Epithelial cell of esophagus (primary cell): ENCODE measurements at regions not wholly inside any gene's neighbourhood (a gene's known extent, or its start where the extent isn't known, plus 50 kb on each side); places are given as distances from the start of the nearest gene placed in this dataset.

Experiments
- DNase-seq: peaks from one replicate; pipeline ENCODE4 v3.0.0; 2010; ENCODE audit warnings: low read depth
- H3K4me3 ChIP-seq: 2 replicates; pipeline ENCODE4 v1.5.1; 2011; ENCODE audit warnings: mild to moderate bottlenecking, low read length, control low read depth
- TF ChIP-seq, protein P1 (sequence below): IDR thresholded peaks from 2 replicates; pipeline ENCODE4 v1.5.1; 2011; ENCODE audit warnings: low read depth, mild to moderate bottlenecking, low read length, control low read depth, inconsistent platforms; ENCODE audit not compliant: insufficient read depth; ENCODE audit errors: missing control alignments

DNA sequence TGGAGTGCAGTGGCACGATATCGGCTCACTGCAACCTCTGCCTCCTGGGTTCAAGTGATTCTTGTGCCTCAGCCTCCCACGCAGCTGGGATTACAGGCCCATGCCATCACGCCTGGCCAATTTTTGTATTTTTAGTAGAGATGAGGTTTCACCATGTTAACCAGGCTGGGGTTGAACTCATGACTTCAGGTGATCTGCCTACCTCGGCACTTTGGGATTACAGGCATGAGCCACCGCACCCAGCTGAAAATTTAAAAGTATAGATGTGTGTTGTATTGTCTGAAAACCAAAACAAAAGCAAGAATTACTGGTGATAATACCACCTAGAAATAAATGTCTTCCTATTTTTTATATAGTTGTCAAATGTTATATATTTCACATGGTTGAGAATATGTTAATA is 162.0 kb upstream of the DMRT1 start:
- TF ChIP-seq, protein P1, sequence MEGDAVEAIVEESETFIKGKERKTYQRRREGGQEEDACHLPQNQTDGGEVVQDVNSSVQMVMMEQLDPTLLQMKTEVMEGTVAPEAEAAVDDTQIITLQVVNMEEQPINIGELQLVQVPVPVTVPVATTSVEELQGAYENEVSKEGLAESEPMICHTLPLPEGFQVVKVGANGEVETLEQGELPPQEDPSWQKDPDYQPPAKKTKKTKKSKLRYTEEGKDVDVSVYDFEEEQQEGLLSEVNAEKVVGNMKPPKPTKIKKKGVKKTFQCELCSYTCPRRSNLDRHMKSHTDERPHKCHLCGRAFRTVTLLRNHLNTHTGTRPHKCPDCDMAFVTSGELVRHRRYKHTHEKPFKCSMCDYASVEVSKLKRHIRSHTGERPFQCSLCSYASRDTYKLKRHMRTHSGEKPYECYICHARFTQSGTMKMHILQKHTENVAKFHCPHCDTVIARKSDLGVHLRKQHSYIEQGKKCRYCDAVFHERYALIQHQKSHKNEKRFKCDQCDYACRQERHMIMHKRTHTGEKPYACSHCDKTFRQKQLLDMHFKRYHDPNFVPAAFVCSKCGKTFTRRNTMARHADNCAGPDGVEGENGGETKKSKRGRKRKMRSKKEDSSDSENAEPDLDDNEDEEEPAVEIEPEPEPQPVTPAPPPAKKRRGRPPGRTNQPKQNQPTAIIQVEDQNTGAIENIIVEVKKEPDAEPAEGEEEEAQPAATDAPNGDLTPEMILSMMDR, result no peak
- no peak for DNase-seq
- H3K4me3 ChIP-seq, result no peak overlapping the region

DNA sequence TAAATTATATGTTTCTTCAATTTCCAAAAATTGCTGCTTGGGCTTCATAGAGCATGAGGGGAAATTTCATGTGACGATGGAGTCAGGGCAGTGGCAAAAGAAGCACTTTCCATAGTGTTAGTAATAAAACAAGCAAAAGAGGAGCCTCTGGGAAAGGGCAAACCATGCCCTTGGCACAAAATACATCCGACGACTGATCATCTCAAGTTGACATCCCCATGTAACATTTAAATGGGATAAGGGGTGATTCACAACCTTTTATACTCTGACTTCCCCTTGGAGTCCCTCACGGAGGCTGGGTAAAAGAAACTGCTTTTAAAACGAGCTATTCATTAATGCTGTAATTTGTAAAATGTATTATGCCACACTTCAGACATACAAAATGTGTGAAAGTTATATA is 161.4 kb upstream of the DMRT1 start:
- peak; percentile 19 for DNase-seq
- TF ChIP-seq, protein P1, result no peak

DNA sequence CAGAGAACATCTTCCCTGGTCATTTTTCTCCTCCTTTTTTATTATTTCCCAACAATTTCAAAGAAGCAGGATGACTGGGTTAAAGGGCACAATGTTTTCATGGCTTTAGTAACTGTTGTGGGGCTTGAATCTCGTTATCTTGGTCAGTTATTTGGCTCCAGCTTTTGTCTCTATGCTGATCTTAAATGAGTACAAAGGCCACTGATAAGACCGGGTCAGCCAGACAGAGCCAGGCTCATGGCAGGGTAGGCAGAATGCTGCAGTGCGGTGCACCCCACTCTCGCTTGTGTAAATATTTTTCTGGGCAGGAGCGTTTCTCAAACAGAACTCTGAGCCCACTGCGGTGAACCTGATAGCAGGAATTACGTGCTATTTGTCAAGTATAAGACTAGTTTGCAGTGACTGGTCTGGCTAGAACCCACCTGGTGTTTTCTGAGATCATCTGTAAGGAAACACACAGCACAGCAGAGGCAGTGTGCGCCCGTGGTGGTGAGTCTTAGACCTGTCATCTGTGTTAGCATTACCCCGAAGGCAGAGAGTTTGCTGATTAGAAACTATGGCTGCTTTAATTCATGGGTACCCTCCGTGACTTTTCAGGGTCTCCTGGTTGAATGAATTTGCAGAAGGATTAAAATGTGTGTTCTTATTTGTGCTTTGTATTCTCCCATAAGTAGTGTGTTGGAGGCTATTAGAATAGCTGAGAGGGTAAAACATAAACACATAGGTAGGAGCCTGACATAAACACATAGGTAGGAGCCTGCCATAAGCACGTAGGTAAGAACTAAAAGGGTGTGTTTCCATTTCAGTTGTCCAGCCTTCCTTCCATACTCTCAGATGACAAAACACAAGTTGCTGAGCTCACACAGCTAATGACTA is 158.6 kb upstream of the DMRT1 start:
- DNase-seq, result peak; percentile 90
- TF ChIP-seq, protein P1, result peak; percentile 22
- no peak overlapping the region for H3K4me3 ChIP-seq

More for the DNA sequence above, 161.4 kb upstream of the DMRT1 start:
- H3K4me3 ChIP-seq, result no peak overlapping the region

DNA sequence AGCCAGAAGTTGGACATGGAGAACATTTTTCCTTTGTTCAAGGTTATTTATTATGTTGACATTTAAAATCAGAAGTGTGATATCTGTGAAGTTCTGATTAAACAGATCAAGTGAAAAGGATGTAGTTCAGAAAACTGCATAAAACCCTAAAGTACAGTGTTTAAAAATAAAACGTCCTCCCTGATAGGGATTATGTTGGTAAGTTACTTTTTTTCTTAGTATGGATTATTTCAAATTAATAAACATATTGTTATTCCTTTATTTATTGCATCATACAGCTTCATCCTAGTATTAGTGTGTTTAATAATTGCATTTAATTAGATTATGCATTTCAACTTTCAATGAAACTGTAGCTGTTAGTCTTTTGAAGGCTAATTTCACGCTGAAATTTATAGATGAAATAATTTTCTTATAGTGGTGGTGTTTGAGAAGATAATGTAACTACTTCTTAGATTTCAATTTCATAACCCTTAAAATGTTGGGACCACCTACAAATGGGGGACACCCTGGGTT is 157.9 kb upstream of the DMRT1 start:
- TF ChIP-seq, protein P1, result no peak
- H3K4me3 ChIP-seq, result peak overlapping the region; percentile 50
- no peak for DNase-seq

DNA sequence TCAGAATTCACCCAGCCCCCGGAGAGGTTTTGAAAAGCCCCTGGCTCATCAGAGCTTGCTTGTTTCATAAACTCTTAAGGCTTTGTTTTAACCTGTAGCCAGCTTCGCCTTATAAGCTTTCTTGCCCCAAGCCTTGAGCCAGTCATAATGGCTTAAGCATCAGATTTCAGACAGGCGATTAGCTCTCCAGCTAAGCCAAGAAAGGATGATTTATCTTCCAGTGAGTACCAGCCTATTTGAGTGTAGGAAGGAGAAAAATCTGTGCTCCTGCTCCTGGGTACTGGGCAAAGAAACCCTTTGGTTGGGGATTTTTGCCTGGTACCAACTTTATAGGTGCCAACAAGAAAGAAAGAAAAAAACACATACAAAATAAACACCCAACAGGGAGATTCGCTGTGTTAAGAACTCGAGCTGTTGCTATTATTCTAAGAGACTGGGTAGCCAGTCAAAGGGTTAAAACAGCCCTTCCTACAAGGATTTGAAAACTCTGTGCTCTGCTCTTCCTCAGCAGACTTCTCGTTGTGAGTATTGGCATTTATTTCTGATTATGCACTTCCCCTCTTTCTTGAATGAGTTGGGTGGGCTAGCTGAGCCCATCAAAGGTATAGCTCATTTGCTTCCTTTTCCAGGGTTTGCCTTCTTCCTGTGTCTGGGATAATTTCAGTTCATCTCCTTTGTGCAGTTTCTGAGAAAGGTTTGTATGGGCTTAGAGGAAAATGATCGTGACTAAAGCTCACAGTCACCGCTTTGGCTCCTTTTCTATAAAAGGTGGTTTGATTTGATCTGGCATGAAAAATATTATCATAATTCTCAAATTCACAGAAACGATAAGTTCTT is 157.2 kb upstream of the DMRT1 start:
- DNase-seq, result peak; percentile 86
- peak overlapping the region; percentile 50 for H3K4me3 ChIP-seq
- TF ChIP-seq, protein P1, result no peak

DNA sequence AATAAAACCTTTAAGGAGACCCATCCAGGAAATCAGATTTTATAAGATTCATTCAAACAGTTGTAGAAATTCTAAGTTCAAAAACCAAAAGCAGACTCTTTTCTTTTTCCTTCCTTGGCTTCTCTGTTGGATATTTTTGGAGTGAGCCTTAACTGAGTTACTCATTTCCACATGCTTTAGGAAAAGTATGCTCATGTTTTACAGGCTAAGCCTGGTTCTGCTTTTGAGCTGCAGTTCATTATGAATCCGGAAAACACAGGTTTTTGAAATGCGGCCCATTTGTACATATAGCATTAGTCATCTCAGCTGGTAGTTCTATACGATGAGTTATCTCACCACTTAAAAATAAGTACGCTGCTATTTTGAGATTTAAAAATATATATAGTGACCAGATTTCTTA is 156.6 kb upstream of the DMRT1 start:
- TF ChIP-seq, protein P1, result no peak
- DNase-seq, result peak; percentile 91
- peak overlapping the region; percentile 50 for H3K4me3 ChIP-seq
